K562 (cell line): ENCODE measurements at regions not wholly inside any gene's neighbourhood (a gene's known extent, or its start where the extent isn't known, plus 50 kb on each side); places are given as distances from the start of the nearest gene placed in this dataset.

Source experiments
- ARID2 ChIP-seq: fragments of 450-650 bp; IDR thresholded peaks from 2 replicates; pipeline ENCODE4 v1.6.1; 2017; ENCODE audit warnings: antibody characterized with exemption, mild to moderate bottlenecking
- CBX3 ChIP-seq, 2 experiments: IDR thresholded peaks; 1 replicate in 1 of 2; 2 replicates in 1 of 2; pipeline ENCODE4 v1.6.1; 2012; ENCODE audit warnings: inconsistent platforms in 2 of 2, low read length in 2 of 2, borderline replicate concordance in 1 of 2, control low read depth in 1 of 2
- CBX8 ChIP-seq: fragments of 200-600 bp; sonication (generic); IDR thresholded peaks from 2 replicates; pipeline ENCODE4 v1.6.1; 2012; ENCODE audit warnings: borderline replicate concordance, mixed run types, low read depth, mild to moderate bottlenecking, moderate library complexity, mixed read lengths, low read length, control low read depth, inconsistent platforms; ENCODE audit not compliant: poor library complexity, severe bottlenecking; ENCODE audit errors: extremely low read depth
- EP400 ChIP-seq: fragments of 450-650 bp; IDR thresholded peaks from 2 replicates; pipeline ENCODE4 v1.6.1; 2017; ENCODE audit warnings: antibody characterized with exemption, mild to moderate bottlenecking, moderate library complexity
- FOSL1 ChIP-seq: fragments of 200-800 bp; sonication (Bioruptor generic); conservative IDR thresholded peaks from 2 replicates; pipeline ENCODE4 v1.6.1; 2016; ENCODE audit warnings: missing genetic modification characterization, missing compliant biosample characterization
- GATA2 ChIP-seq: sonication (generic); formaldehyde crosslinking; IDR thresholded peaks from 2 replicates; pipeline ENCODE4 v1.4.0; 2020; ENCODE audit warnings: mild to moderate bottlenecking, missing genetic modification reagents
- GTF2F1 ChIP-seq: IDR thresholded peaks from 2 replicates; pipeline ENCODE4 v1.6.1; 2011; ENCODE audit warnings: low read depth, low read length, improper control_type of control experiment
- HEY1 ChIP-seq: fragments of 250-450 bp; sonication (Bioruptor Pico); IDR thresholded peaks from 2 replicates; pipeline ENCODE4 v1.5.0; 2020; ENCODE audit warnings: mild to moderate bottlenecking, moderate library complexity, borderline replicate concordance
- HINFP ChIP-seq: fragments of 450-650 bp; conservative IDR thresholded peaks from 2 replicates; pipeline ENCODE4 v1.6.1; 2016; ENCODE audit warnings: missing genetic modification characterization, low read depth, mild to moderate bottlenecking, control low read depth, missing compliant biosample characterization
- HMGXB4 ChIP-seq: sonication (generic); formaldehyde crosslinking; IDR thresholded peaks from 2 replicates; pipeline ENCODE4 v1.8.1; 2023; ENCODE audit warnings: mild to moderate bottlenecking, missing genetic modification reagents
- NCOR1 ChIP-seq: fragments of 450-650 bp; IDR thresholded peaks from 2 replicates; pipeline ENCODE4 v1.6.1; 2016; ENCODE audit warnings: mild to moderate bottlenecking, moderate library complexity
- PRPF4 ChIP-seq: fragments of 200-400 bp; formaldehyde crosslinking; IDR thresholded peaks from one replicate; pipeline ENCODE4 v1.6.1; 2017; ENCODE audit warnings: low read length, low read depth, mild to moderate bottlenecking; ENCODE audit not compliant: insufficient read depth, poor library complexity, severe bottlenecking
- PTTG1 ChIP-seq: fragments of 450-650 bp; IDR thresholded peaks from 2 replicates; pipeline ENCODE4 v1.6.1; 2016; ENCODE audit warnings: low read depth, mild to moderate bottlenecking, missing genetic modification characterization, missing compliant biosample characterization
- RAD51 ChIP-seq: fragments of 450-650 bp; IDR thresholded peaks from 2 replicates; pipeline ENCODE4 v1.7.1; 2016; ENCODE audit warnings: low read depth, mild to moderate bottlenecking, borderline replicate concordance
- THAP12 ChIP-seq: fragments of 250-450 bp; sonication (Bioruptor Pico); IDR thresholded peaks from 2 replicates; pipeline ENCODE4 v1.9.0; 2021; ENCODE audit warnings: mild to moderate bottlenecking, inconsistent platforms
- ZFP36 ChIP-seq: fragments of 150-350 bp; IDR thresholded peaks from 2 replicates; pipeline ENCODE4 v1.6.1; 2018; ENCODE audit warnings: low read length, low read depth; ENCODE audit not compliant: partially characterized antibody
- ZNF165 ChIP-seq: fragments of 250-450 bp; sonication (Bioruptor Pico); IDR thresholded peaks from 2 replicates; pipeline ENCODE4 v1.4.0; 2020; ENCODE audit warnings: borderline replicate concordance
- ZNF395 ChIP-seq: fragments of 200-800 bp; sonication (Bioruptor generic); IDR thresholded peaks from 2 replicates; pipeline ENCODE4 v1.6.1; 2017; ENCODE audit warnings: missing genetic modification characterization, missing compliant biosample characterization
- ZNF449 ChIP-seq: fragments of 250-450 bp; sonication (Bioruptor Pico); IDR thresholded peaks from 2 replicates; pipeline ENCODE4 v1.8.0; 2022; ENCODE audit warnings: moderate library complexity, mild to moderate bottlenecking, inconsistent platforms

GRCh38 chr22:22759889-22760546 is 115.6 kb downstream of the GGTLC2 start (continued):
- TF ChIP-seq HINFP (no peak), ZFP36 (no peak), NCOR1 (no peak), FOSL1 (no peak), THAP12 (CRISPR knock-in tag) (no peak), ZNF395 (no peak), ARID2 (no peak), ZNF449 (CRISPR knock-in tag) (no peak), CBX3 (IDR thresholded peaks at IDR 0.05; ENCODE audit: borderline replicate concordance in 1 of 2, low read length in 2 of 2) (no peak), ZNF165 (CRISPR knock-in tag) (no peak), RAD51 (no peak), CBX8 (no peak), GATA2 (no peak), PRPF4 (no peak), EP400 (no peak), GTF2F1 (no peak), HMGXB4 (no peak), HEY1 (CRISPR knock-in tag) (0 out of 2 replicates have a peak, but pooled peaks have one; percentile 34), PTTG1 (tag) (no peak)
